GM19452 (cell line): ENCODE measurements at regions not wholly inside any gene's neighbourhood (a gene's known extent, or its start where the extent isn't known, plus 50 kb on each side); places are given as distances from the start of the nearest gene placed in this dataset.
"Not testable (repeated sequence)": the region's sequence is repeated elsewhere in the genome, so short reads cannot be mapped to it uniquely, and the experiment has no call there.

Experiments used
- ATAC-seq: cut with Tn5 transposase; IDR thresholded peaks from one replicate; pipeline ENCODE4 v1.9.1; 2021; ENCODE audit not compliant: unreplicated experiment

- ATAC-seq = no peak
These were observed 179.7 kb downstream of the MREG start for GRCh38 chr2:215833531-215834162.

GRCh38 chr2:215832791-215833190 is 180.6 kb downstream of the MREG start:
- no peak for ATAC-seq

GRCh38 chr2:215831296-215831913 is 181.9 kb downstream of the MREG start:
- peak; percentile 78 for ATAC-seq

- no peak for ATAC-seq
These were observed 183.0 kb downstream of the MREG start for GRCh38 chr2:215830304-215830703.

- ATAC-seq = no peak
These were observed 184.1 kb downstream of the MREG start for GRCh38 chr2:215829261-215829660.

- peak; percentile 66 for ATAC-seq
These were observed 184.7 kb downstream of the MREG start for GRCh38 chr2:215828528-215829184.

GRCh38 chr2:215826838-215827441 is 186.4 kb downstream of the MREG start:
- ATAC-seq = no peak

- no peak for ATAC-seq
These were observed 187.0 kb downstream of the MREG start for GRCh38 chr2:215826376-215826775.

GRCh38 chr2:215825707-215826106 is 187.6 kb downstream of the MREG start:
- ATAC-seq = no peak

GRCh38 chr2:215821298-215821697 is 192.1 kb downstream of the MREG start:
- ATAC-seq = not testable (repeated sequence)

GRCh38 chr2:215819713-215820112 is 193.6 kb downstream of the MREG start:
- not testable (repeated sequence) for ATAC-seq

- ATAC-seq = no peak
These were observed 196.3 kb downstream of the MREG start for GRCh38 chr2:215817046-215817445.

- ATAC-seq = no peak
These were observed 196.9 kb downstream of the MREG start for GRCh38 chr2:215816424-215816823.

GRCh38 chr2:215815960-215816359 is 197.4 kb downstream of the MREG start:
- no peak for ATAC-seq

- no peak for ATAC-seq
These were observed 200.4 kb downstream of the MREG start for GRCh38 chr2:215812966-215813365.

GRCh38 chr2:215811409-215812345 is 201.7 kb downstream of the MREG start:
- ATAC-seq = peak; percentile 96

- ATAC-seq = peak; percentile 33
These were observed 202.3 kb downstream of the MREG start for GRCh38 chr2:215811003-215811402.

- no peak for ATAC-seq
These were observed 204.4 kb downstream of the MREG start for GRCh38 chr2:215808996-215809395.

- ATAC-seq = no peak
These were observed 205.2 kb downstream of the MREG start for GRCh38 chr2:215808194-215808593.

- no peak for ATAC-seq
These were observed 207.9 kb downstream of the MREG start for GRCh38 chr2:215805493-215805892.

GRCh38 chr2:215803150-215803549 is 210.2 kb downstream of the MREG start:
- no peak for ATAC-seq
